GM19328 (cell line): ENCODE measurements at regions not wholly inside any gene's neighbourhood (a gene's known extent, or its start where the extent isn't known, plus 50 kb on each side); places are given as distances from the start of the nearest gene placed in this dataset.
"Not testable (repeated sequence)": the region's sequence is repeated elsewhere in the genome, so short reads cannot be mapped to it uniquely, and the experiment has no call there.

Source experiments
- ATAC-seq: cut with Tn5 transposase; IDR thresholded peaks from one replicate; pipeline ENCODE4 v1.9.1; 2021; ENCODE audit warnings: mild to moderate bottlenecking, moderate library complexity; ENCODE audit not compliant: unreplicated experiment

DNA sequence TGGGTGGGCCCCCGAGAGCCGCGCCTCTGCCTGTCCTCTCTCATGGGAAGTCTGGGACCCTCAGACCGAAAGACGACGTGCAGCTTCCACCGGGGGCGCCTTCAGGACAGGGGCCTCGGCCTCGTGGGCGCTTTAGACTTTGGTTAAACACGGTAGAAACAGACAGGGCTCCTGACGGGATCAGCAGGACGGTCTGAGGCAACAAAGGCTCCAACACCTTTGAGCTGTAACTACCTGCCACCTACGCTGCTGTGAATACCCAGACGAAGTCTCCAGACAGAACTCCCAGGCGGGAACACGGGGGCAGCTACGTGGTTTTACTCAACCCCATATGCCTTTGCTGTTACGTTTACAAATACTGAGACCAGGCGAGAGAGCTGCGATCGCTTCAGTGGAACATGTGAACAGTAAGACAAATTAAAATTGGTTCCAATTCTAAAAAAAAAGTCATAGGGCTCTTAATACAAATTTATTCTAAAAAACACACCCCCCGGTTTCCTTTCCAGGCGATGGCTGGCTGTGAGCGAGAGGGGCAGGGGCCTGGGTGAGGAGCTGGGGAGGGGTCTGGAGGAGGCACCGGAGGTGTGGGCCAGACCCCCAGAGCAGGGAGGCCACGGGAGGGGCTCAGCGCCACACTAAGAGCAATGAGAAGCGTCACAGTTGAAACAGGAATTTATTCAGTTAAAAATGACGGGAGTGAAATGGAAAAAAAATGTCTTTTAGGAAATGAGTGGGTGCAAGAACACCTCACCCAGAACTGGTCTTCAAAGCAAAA, 453.2 kb downstream of the QKI start:
- ATAC-seq: no peak

DNA sequence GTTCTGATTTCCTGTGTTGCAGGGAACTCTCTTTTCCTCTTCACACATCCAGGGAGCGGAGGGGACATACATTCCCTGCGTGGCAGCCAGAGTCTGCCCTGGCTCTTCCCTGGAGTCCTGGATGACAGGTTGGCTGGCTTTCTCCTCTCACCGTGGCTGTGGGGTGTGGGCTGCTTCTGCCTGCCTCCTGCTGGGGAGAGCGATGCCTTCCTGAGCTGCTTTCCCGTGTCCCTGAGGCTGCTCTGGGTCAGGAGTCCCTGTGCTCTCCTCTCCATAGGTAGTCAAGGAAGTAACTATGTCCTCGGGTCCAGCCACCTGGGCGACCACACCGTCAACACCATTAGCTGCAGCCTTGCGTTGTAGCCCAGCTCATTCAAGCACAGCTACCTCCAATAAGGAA, 451.7 kb downstream of the QKI start:
- ATAC-seq: no peak

DNA sequence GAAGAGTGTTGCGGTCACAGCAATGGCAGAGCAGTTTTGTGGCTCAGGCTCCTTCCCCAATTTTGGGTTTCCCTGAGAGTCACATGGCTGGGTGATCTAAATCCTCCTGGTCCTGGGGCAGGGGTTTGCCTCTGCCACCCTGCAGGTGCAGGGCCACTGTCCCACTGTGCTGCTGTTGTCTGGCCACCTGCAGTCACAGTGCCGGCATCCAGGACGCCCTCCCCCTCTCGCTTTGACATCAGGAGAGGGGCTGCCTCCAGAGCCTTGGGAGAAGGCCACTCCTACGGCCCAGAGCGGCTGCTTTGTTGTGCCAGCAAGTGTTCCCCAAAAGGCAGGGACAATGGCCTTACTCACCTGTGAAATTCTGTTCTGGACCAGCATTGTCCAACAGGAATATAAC, 449.0 kb downstream of the QKI start:
- no peak for ATAC-seq

DNA sequence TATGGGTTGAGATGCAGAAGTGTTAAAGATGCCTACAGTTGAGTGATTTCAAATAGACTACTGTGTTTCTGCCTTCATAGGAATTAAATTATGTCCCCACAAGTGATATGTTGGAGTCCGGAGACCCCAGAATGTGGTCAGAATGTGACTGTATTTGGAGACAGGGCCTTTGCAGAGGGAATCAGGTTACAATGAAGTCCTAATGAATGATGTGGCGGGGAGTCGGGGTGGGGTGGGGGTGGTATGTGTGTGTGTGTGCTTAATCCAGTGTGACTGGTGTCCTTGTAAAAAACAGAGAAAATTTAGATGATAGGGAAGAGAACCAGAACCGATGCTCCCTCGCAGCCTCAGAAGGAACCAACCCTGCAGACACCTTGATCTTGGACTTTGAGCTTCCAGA, 448.2 kb downstream of the QKI start:
- no peak for ATAC-seq

DNA sequence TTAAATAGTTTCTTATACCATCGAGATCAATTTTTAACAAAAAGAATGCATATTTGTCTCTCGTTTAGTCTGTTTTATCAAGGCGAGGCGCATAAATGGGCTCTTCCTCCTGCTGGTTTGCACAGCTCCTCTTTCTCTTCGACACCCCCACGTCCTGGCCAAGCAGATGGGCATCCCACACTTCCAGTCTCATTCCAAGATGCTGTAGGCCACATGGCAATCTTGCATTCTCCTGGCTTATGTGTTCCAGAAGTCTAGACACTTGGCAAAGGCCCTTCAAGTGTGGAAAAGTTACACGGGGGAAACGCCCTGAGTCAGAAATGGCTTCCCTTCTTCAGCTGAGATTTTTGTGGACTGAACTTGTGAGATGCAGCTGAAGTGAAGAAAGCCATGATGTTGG, 447.1 kb downstream of the QKI start:
- ATAC-seq: no peak

DNA sequence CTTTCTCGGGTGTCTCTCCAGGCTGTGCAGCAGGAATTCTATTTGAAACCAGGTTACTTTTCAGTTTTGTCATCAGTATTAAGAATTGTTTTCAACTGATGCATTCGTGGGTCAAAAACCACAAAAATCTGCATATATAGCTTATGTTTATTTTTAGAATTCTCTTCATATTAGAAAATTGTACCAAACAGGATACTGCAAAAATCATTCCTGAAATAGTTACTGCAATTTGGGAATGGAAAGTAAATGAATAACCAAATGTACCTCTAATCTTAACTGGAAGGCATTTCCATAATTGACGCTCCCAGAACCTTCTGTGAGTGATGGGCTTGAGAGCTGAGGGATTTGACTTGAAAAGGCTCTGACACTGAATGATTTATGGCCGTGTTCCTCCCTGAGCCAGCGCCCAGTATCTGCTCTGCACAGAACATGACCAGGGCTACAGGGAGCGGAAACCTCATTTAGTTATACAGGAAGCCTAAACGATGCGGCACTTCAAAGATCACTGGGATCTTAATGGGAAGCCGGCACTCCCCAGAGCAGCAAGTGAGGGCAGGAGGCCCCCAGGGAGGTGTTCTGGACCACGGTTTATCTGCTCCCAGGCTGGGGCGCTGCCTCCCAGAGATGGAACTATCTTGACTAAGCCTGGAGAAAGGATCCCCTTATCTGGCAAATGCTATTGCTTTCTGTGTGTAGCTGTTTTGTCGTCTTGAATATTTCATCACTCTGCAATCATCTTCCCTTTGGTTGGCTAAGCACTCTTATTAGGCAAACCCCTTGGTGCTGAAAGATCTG, 446.0 kb downstream of the QKI start:
- ATAC-seq: no peak

DNA sequence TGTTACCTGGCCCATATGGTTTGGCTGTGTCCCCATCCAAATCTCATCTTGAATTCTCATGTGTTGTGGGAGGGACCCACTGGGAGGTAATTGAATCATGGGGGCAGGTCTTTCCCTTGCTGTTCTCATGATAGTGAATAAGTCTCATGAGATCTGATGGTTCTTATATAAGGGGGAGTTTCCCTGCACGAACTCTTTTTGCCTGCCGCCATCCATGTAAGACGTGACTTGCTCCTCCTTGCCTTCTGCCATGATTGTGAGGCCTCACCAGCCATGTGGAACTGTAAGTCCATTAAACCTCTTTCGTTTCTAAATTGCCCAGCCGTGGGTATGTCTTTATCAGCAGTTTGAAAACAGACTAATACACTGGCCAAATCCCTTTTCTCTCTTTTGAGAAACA, 444.4 kb downstream of the QKI start:
- not testable (repeated sequence) for ATAC-seq

DNA sequence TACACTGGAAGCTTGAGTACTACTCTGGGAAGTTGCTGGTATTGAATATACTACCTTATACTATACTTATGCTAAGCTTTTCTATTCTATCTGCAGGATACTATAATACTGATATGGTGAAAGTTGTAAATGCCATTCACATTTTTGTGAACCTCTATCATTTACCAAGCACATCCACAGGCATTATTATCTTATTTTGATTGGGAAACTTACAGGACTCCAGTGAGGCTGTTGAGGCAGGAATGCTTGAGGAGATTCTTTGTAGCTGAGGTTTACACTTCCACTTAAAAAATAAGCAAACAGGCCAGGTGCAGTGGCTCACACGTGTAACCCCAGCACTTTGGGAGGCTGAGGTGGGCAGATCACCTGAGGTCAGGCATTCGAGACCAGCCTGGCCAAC, 442.9 kb downstream of the QKI start:
- no peak for ATAC-seq

DNA sequence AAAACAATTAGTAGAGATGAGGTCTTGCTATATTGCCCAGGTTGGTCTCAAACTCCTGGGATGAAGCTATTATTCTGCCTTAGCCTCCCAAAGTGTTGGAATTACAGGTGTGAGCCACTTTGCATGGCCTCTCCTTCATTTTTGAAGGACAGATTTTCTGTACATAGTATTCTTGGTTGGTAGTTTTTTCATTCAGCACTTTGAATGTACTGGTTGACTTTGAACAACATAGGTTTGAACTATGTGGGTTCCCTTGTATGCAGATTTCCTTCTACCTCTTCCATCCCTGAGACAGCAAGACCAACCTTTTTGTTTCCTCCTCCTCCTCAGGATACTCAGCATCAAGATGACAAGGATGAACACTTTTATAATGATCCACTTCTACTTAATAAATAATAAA, 436.4 kb downstream of the QKI start:
- no peak for ATAC-seq

DNA sequence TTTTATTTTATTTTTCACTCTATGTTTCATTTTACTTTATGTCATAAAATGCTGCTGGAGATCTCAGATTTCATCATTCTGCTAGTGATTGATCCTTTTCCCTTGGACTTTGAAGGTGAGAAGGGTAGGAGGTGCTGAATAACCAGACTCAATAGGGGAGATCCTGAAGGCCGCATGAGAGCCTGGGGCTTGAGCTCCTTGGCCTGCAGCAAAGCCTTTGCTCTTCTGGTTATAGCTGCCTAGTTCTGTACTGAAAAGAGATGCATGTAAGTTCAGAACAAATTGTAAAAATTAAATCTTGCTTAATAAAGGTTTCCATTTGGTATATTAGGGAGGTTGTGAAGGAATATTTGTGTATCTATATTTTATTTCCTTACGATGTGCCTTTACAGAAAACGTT, 430.2 kb downstream of the QKI start:
- ATAC-seq: no peak

DNA sequence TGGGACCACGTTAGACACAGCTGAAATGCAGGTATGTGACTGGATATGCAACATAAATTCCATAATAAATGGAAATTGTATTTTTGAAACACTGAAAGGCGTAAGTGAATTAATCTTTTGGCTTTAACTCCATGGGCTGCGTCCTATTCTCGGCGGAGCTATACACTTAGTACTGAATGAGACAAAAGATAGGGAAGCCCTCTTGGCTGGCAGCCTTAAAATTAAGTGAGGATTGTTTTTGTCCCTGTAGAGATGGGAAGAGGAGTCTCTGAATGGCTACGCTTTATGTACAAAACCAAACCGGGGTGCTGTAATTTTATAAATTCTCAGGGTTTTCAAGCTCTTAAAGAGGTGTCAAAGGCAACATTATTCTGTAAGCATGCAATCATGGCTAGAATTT, 429.8 kb downstream of the QKI start:
- ATAC-seq: no peak

DNA sequence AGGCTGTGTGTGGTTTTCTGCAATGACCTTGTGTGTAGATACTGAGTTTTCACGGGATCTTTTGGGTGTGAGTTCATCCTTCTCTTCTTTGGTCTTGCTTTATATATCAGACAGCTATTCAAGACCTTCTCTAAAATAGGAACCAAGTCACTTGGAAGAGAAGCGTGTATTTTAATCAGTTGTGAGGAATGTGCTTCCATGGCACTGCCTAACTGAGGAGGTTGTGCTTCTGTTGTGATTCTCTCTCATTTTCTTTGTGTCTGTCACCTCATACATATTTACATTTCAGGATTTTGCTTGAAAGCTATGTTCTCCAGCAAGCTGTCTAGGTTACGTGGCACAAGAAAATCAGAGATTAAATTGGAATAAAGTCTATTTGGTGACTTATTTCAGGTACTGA, 428.7 kb downstream of the QKI start:
- no peak for ATAC-seq

DNA sequence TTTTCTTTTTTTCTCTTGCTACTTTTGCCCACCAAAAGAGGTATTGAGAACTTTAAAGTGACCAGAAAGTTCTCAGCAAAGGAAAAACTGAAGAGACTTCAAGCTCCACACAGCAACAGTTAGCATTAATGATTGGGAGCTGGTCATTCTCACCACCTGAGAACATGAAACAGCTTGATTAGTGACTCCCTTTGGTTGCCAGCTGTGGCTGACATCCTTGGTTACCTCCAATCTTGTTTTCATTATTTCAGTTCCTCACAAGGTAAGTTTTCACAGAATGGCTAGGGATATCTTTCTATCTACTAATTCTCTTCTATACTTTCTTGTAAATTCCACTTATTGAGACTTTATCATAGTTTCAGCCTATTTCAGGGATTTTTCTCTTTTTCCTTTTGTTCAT, 427.9 kb downstream of the QKI start:
- no peak for ATAC-seq

DNA sequence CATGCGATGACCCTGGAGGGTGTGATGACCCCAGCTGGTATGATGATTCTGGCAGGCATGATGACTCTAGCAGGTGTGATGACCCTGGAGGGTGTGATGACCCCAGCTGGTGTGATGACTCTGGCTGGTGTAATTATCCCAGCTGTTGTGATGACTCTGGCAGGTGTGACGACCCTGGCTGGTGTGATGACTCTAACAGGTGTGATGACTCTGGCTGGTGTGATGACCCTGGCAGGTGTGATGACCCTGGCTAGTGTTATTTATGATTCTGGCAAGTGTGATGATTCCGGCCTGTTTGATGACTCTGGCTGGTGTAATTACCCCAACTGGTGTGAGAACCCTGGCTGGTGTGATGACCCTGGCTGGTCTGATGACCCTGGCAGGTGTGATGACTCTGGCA, 427.2 kb downstream of the QKI start:
- no peak for ATAC-seq

DNA sequence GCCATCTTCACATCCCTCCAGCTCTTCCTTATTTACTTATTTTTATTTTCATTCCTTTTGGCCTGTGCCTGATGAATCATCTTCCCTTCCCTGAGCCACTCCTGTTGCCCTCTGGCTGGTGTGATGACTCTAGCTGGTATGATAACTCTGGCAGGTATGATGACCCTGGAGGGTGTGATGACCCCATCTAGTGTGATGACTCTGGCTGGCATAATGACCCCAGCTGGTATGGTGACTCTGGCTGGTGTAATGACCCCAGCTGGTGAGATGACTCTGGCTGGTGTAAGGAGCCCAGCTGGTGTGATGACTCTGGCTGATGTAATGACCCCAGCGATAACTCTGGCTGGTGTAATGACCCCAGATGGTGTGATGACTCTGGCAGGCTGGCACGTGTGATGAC, 426.8 kb downstream of the QKI start:
- ATAC-seq: no peak

DNA sequence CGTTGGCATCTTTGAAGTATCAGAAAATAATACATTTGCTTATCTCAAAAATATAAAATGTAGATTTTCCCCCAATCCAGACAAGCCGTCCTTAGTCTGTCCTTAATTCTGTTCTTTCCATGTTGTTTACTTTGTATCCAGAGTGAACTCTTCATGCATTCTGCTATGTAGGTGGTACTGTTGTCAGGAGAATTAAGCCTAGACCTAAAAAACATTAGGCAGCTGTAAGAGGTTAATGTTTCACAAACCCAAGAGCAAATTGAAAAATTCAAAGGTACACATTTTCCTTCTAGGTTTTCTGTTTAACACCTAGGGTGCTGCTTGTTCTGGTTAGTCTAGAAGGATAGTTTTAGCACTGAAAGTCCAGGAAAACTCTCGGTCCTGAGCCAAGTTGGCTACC, 426.4 kb downstream of the QKI start:
- ATAC-seq: no peak

DNA sequence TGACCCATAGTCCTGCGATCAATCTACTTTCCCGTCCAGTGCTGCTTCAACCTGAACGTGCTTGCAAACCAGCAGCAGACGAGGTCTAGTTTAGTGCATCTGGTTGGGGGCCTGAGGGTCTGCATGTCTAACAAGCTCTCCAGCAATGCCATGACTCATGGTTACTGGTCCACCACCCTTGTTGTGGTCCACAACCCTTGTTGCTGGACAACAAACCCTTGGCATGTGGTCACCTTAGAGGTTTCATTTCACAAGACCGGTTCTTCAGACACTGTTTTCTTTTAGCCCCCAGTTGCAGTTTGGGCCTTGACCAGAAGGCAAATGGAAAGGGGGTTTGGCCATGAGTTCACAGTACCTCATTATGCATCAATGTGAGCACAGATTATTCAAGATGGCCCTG, 424.8 kb downstream of the QKI start:
- no peak for ATAC-seq

DNA sequence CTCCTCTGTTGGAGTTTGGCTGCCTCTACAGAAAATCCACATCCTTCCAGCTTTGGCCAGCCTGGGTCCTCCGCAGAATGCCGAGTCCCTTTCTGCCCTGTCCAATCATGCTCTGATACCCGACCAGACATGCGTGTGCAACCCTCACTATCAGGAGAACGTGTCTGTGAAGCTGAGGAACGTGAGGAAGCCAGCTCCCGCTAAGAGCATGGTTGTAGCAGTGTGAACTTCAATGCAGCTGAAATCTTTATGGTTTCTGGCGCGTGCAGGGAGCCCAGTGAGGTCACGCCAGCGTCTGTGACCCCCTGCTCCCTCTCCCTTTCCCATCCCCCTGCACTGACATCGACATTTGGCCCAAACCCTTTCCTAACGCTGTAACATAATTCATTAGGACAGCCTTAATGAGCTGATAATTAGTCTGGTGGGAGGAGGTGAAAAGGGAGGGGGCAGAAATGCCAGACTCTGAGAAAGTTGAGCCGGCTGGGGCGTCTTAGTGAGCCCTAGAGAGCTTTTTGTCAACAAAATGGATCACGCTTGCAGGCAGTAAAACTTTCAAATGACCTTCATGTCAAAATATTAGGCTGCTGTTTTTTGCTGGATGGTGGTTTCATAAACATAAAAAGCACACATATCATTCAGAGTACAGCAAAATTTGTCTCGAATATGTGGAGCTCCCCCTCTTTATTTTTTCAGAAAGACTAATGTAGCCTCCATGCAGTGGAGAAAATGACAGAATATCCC, 423.3 kb downstream of the QKI start:
- no peak for ATAC-seq

DNA sequence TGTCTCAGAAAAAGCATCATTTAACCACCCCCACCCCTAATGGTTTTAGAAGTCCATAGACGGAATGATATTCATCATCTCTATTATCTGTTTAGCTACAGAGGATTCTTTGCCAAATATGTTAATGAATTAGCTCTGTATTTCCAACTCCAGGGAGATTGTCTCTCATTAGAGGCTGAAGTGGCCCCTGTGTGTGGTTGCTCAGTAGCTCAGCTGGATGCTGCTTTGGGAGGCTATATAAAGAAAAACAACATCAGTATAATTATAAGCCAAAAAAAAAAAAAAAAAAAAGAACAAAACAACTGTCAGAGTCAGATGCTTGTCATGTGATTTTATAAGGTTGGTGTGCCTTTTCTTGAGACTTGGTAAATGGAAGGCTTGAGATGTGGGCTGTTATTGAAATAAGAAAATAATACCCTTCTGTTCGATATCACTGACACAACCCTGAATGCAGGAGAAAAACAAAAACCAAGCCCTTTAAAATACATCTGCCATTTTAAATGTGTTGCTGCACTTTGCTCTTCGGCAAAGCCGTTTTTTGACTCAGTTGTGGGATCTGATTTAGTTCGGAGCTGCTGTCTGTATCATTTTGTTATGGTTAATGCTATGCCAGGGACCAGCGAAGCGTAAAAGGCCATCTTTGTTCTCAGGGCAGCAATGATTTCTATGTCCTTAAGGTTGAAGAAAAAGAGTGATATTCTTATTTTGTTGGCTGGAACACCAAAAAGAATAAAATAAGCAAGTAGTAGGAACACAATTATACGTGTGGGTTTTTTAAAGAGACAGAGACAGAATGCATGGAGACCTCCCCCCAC, 422.6 kb downstream of the QKI start:
- no peak for ATAC-seq

DNA sequence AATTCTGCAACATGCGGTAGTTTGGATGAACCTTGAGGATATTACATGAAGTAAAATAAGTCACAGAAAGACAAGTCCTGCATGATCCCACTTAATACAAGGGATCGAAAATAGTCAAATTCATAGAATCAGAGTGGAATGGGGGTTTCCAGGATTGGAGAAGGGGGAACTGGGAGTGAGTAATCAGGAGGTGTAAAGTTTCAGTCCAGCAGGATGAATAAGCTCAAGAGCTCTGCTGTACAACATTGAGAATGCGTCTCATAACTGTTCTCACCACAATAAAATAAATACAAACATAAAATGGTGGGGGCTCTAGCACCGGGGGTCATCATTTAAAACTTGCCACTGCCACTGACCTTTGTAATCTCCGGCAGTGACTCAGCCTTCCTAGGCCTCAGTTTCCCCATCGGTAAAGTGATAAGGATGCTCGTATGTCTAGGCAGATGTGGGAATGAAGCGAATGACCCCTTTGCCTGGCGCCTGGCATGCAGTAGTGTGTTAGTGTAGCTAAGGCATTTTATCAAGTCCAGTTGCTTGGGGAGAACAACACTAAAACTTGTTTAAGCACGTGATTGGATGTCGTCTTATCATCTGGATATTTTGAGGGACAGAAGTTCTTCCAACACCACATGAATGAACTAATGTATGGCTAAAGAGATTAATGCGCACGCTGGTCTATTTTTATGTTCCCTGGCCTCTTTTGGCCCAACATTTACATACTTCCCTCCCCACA, 421.1 kb downstream of the QKI start:
- no peak for ATAC-seq
